OCI-LY7 (cell line): ENCODE measurements at regions not wholly inside any gene's neighbourhood (a gene's known extent, or its start where the extent isn't known, plus 50 kb on each side); places are given as distances from the start of the nearest gene placed in this dataset.

ENCODE experiments used
- EZH2phosphoT487 ChIP-seq: fragments of 200-600 bp; sonication (generic); IDR thresholded peaks from 2 replicates; pipeline ENCODE4 v1.6.1; 2018; ENCODE audit warnings: low read depth, borderline replicate concordance, mild to moderate bottlenecking, mixed run types, antibody characterized with exemption, low read length, moderate library complexity, mixed read lengths
- TF ChIP-seq, protein P1 (sequence below): fragments of 200-600 bp; sonication (generic); conservative IDR thresholded peaks from 2 replicates; pipeline ENCODE4 v1.5.1; 2014; ENCODE audit warnings: mild to moderate bottlenecking, antibody characterized with exemption, low read length, moderate library complexity, mixed read lengths

- TF ChIP-seq, protein P1, sequence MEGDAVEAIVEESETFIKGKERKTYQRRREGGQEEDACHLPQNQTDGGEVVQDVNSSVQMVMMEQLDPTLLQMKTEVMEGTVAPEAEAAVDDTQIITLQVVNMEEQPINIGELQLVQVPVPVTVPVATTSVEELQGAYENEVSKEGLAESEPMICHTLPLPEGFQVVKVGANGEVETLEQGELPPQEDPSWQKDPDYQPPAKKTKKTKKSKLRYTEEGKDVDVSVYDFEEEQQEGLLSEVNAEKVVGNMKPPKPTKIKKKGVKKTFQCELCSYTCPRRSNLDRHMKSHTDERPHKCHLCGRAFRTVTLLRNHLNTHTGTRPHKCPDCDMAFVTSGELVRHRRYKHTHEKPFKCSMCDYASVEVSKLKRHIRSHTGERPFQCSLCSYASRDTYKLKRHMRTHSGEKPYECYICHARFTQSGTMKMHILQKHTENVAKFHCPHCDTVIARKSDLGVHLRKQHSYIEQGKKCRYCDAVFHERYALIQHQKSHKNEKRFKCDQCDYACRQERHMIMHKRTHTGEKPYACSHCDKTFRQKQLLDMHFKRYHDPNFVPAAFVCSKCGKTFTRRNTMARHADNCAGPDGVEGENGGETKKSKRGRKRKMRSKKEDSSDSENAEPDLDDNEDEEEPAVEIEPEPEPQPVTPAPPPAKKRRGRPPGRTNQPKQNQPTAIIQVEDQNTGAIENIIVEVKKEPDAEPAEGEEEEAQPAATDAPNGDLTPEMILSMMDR, result no peak
- no peak for TF ChIP-seq EZH2phosphoT487
Observed at GRCh38 chr4:28842271-28842670, 1877.9 kb upstream of the PCDH7 start.
